ENCODE measurements at regions not wholly inside any gene's neighbourhood (a gene's known extent, or its start where the extent isn't known, plus 50 kb on each side); places are given as distances from the start of the nearest gene placed in this dataset.

DNA sequence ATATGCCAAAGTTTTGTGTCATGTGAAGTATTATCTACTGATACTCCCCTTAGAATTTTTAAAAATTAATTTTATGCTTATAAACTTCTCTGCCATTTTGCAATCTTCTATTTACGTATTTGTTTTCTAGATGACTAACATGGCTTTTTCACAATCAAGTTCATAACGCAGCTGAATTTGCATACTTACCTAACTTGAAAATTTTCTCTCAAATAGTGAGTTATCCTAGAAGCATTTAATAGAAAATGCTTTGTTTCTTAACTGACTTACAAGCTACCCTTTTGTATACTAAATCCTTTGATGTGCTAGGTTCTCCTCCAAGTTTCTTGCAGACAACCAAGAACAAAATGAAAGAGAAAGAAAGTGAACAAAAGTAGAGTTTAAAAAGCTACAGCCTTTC is 683.5 kb downstream of the LIG4 start:
- DNase-seq = no peak
- no peaks in the 10 kb centered on the region for H3K9me3 ChIP-seq
- no peak overlapping the region for H3K27ac ChIP-seq
- H3K4me1 ChIP-seq = no peaks in the 10 kb centered on the region
- intact Hi-C loops (cut with DNase I; ENCODE audit: low total_unique reads) = no loop called here
- H3K4me3 ChIP-seq = no peak overlapping the region
- H3K27me3 ChIP-seq = no peaks in the 10 kb centered on the region
- H3K36me3 ChIP-seq = no peaks in the 10 kb centered on the region
- TF ChIP-seq POLR2A (IDR thresholded peaks at IDR 0.05) = no peak
- TF ChIP-seq, protein P1, sequence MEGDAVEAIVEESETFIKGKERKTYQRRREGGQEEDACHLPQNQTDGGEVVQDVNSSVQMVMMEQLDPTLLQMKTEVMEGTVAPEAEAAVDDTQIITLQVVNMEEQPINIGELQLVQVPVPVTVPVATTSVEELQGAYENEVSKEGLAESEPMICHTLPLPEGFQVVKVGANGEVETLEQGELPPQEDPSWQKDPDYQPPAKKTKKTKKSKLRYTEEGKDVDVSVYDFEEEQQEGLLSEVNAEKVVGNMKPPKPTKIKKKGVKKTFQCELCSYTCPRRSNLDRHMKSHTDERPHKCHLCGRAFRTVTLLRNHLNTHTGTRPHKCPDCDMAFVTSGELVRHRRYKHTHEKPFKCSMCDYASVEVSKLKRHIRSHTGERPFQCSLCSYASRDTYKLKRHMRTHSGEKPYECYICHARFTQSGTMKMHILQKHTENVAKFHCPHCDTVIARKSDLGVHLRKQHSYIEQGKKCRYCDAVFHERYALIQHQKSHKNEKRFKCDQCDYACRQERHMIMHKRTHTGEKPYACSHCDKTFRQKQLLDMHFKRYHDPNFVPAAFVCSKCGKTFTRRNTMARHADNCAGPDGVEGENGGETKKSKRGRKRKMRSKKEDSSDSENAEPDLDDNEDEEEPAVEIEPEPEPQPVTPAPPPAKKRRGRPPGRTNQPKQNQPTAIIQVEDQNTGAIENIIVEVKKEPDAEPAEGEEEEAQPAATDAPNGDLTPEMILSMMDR (IDR thresholded peaks at IDR 0.05) = no peak

DNA sequence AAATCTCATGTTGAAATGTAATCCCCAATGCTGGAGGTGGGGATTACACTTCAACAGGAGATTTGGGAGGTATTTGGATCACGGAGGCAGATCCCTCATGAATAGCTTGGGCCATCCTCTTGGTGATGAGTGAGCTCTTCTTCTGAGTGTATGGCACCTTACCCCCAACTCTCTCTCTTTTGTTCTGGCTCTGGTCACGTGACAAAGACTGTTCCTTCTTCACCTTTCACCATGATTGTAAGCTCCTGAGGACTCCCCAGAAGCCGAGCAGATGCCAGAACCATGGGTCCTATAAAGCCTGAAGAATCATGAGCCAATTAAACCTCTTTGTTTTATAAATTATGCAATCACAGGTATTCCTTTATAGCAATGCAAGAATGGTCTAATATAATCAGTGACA is 684.2 kb downstream of the LIG4 start:
- no peaks in the 10 kb centered on the region for H3K36me3 ChIP-seq
- H3K9me3 ChIP-seq = no peaks in the 10 kb centered on the region
- no peaks in the 10 kb centered on the region for H3K27me3 ChIP-seq
- intact Hi-C loops (cut with DNase I; ENCODE audit: low total_unique reads) = no loop called here
- no peak for DNase-seq
- TF ChIP-seq POLR2A (IDR thresholded peaks at IDR 0.05) = no peak
- TF ChIP-seq, protein P1 (IDR thresholded peaks at IDR 0.05) = no peak
- H3K4me1 ChIP-seq = no peaks in the 10 kb centered on the region
- H3K27ac ChIP-seq = no peak overlapping the region
- no peak overlapping the region for H3K4me3 ChIP-seq

DNA sequence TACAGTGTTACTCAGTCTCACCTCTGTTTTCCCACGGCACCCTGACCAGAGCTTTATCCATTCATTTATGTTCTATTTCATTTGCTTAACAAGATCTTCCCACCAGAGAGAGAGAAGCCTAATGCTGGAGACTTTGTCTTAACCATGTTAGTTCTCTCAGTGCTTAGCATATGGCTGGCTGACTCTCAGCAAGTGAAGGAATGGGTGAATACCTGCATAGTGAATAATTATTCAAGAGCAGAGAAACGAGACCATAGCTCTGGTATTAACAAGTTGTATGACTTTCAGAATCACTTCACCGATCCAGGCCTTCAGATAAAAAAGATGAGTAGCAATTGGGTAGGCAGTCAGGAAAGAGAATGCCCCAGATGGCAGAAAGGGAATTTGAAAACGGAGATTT is 686.3 kb downstream of the LIG4 start:
- no peak for DNase-seq
- intact Hi-C loops (cut with DNase I; ENCODE audit: low total_unique reads) = no loop called here
- Histone ChIP-seq H3K4me3 (no peak overlapping the region), H3K9me3 (no peaks in the 10 kb centered on the region), H3K36me3 (no peaks in the 10 kb centered on the region), H3K4me1 (no peaks in the 10 kb centered on the region), H3K27me3 (no peaks in the 10 kb centered on the region), H3K27ac (no peak overlapping the region)
- TF ChIP-seq POLR2A (IDR thresholded peaks at IDR 0.05) = no peak

DNA sequence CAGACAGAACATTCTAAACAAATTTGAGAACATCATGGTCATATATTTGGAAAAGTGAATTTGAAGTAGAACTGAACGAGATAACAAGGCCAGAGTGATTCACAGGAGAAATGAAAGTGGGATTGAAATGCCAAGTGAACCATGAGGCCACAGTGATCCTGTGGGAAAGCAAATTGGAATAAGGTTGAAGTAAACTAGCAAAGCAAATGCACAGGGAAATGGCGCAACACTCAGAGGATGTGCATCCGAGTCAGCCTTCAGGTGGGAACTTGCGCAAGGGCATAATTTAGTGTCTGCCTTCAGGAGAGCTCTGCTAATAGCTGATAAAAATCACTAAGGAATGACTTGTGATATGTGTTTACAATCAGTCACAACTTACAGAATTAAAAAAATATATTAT is 696.6 kb downstream of the LIG4 start:
- H3K9me3 ChIP-seq = no peaks in the 10 kb centered on the region
- no peak overlapping the region for H3K27ac ChIP-seq
- TF ChIP-seq POLR2A (IDR thresholded peaks at IDR 0.05) = no peak
- intact Hi-C loops (cut with DNase I; ENCODE audit: low total_unique reads) = no loop called here
- H3K36me3 ChIP-seq = no peaks in the 10 kb centered on the region
- no peaks in the 10 kb centered on the region for H3K4me1 ChIP-seq
- no peaks in the 10 kb centered on the region for H3K27me3 ChIP-seq
- H3K4me3 ChIP-seq = no peak overlapping the region
- DNase-seq = no peak

DNA sequence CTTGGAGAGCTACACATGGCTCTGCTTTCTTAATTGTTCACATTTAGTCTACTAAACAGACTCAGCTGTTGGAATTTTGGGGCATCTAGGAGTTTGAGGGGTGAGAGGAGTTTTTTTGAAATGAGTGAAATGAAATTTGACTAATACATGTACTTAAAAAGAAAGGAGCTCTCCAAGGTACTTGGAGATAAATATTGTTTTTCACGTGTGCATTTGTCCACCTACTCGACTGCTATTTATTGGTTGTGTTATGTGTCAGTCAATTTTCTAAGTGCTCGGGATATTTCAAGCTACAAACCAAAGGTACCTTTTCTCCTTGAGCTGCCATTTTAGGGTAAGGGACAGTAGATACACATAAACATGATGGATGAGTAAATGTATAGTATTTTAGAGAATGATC is 697.0 kb downstream of the LIG4 start:
- no peak overlapping the region for H3K4me3 ChIP-seq
- intact Hi-C loops (cut with DNase I; ENCODE audit: low total_unique reads) = no loop called here
- TF ChIP-seq POLR2A (IDR thresholded peaks at IDR 0.05) = no peak
- TF ChIP-seq, protein P1 (IDR thresholded peaks at IDR 0.05) = no peak
- no peak overlapping the region for H3K27ac ChIP-seq
- no peaks in the 10 kb centered on the region for H3K9me3 ChIP-seq
- H3K4me1 ChIP-seq = no peaks in the 10 kb centered on the region
- no peaks in the 10 kb centered on the region for H3K27me3 ChIP-seq
- DNase-seq = no peak
- H3K36me3 ChIP-seq = no peaks in the 10 kb centered on the region

DNA sequence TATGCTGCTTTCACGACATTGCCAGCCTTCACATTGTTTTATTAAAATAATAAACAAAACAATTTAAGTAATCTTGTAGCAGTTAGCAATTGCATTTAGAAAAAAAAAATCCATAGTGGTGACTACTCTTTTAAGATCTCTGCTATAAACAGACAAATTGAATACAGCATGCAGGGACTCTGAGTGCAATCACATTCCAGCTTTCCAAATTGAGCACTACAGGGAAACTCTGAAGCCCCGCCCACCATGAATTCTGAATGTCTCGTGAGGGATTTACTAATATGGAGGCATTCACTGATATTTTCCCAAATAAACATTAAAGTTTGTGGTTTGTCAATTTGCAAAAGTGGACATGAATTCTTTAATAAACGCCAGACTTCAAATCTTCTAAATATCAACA is 698.8 kb downstream of the LIG4 start:
- Histone ChIP-seq H3K9me3 (no peaks in the 10 kb centered on the region), H3K27ac (no peak overlapping the region), H3K4me1 (no peaks in the 10 kb centered on the region), H3K36me3 (no peaks in the 10 kb centered on the region), H3K27me3 (no peaks in the 10 kb centered on the region), H3K4me3 (no peak overlapping the region)
- intact Hi-C loops (cut with DNase I; ENCODE audit: low total_unique reads) = no loop called here
- TF ChIP-seq POLR2A (IDR thresholded peaks at IDR 0.05) = no peak
- TF ChIP-seq, protein P1 (IDR thresholded peaks at IDR 0.05) = no peak
- no peak for DNase-seq
